NCI-H146 treated with DMSO at 0.1 percent for 48 hours (cell line): ENCODE measurements at regions not wholly inside any gene's neighbourhood (a gene's known extent, or its start where the extent isn't known, plus 50 kb on each side); places are given as distances from the start of the nearest gene placed in this dataset.
"Not testable (repeated sequence)": the region's sequence is repeated elsewhere in the genome, so short reads cannot be mapped to it uniquely, and the experiment has no call there.

Experiments
- DNase-seq: peaks from one replicate; lab custom pipeline; 2025; ENCODE audit not compliant: unreplicated experiment; lab: John Stamatoyannopoulos, UW

- no peak for DNase-seq
Observed at GRCh38 chr2:82055846-82056245, 1751.3 kb upstream of the LRRTM1 start.

GRCh38 chr2:82043867-82044266, 1739.3 kb upstream of the LRRTM1 start:
- no peak for DNase-seq

GRCh38 chr2:82027921-82028615, 1723.5 kb upstream of the LRRTM1 start:
- DNase-seq = no peak

GRCh38 chr2:82023710-82024109, 1719.2 kb upstream of the LRRTM1 start:
- DNase-seq = no peak

GRCh38 chr2:82013641-82014040, 1709.1 kb upstream of the LRRTM1 start:
- no peak for DNase-seq

GRCh38 chr2:82007071-82007664, 1702.6 kb upstream of the LRRTM1 start:
- DNase-seq = no peak

- DNase-seq = not testable (repeated sequence)
Observed at GRCh38 chr2:82005889-82006288, 1701.3 kb upstream of the LRRTM1 start.

- no peak for DNase-seq
Observed at GRCh38 chr2:82001614-82002013, 1697.1 kb upstream of the LRRTM1 start.

- no peak for DNase-seq
Observed at GRCh38 chr2:82000606-82001005, 1696.1 kb upstream of the LRRTM1 start.

GRCh38 chr2:81996332-81996731, 1691.8 kb upstream of the LRRTM1 start:
- no peak for DNase-seq

GRCh38 chr2:81991282-81991681, 1686.7 kb upstream of the LRRTM1 start:
- DNase-seq = no peak

GRCh38 chr2:81987370-81987769, 1682.8 kb upstream of the LRRTM1 start:
- no peak for DNase-seq

GRCh38 chr2:81984969-81985637, 1680.6 kb upstream of the LRRTM1 start:
- DNase-seq = no peak

- DNase-seq = no peak
Observed at GRCh38 chr2:81981585-81981984, 1677.0 kb upstream of the LRRTM1 start.

- no peak for DNase-seq
Observed at GRCh38 chr2:81979086-81979485, 1674.5 kb upstream of the LRRTM1 start.

- DNase-seq = no peak
Observed at GRCh38 chr2:81976998-81977397, 1672.4 kb upstream of the LRRTM1 start.

GRCh38 chr2:81974216-81974615, 1669.7 kb upstream of the LRRTM1 start:
- no peak for DNase-seq

GRCh38 chr2:81942876-81943275, 1638.3 kb upstream of the LRRTM1 start:
- DNase-seq = no peak

- no peak for DNase-seq
Observed at GRCh38 chr2:81942136-81942680, 1637.7 kb upstream of the LRRTM1 start.

GRCh38 chr2:81940266-81940955, 1635.9 kb upstream of the LRRTM1 start:
- no peak for DNase-seq

GRCh38 chr2:81937944-81938343, 1633.4 kb upstream of the LRRTM1 start:
- no peak for DNase-seq
